ENCODE measurements at regions not wholly inside any gene's neighbourhood (a gene's known extent, or its start where the extent isn't known, plus 50 kb on each side); places are given as distances from the start of the nearest gene placed in this dataset.

GRCh38 chr13:86155756-86156155, 356.5 kb upstream of the SLITRK6 start:
- TF ChIP-seq TAF1 (IDR thresholded peaks at IDR 0.05; ENCODE audit: low read depth, low read length) (no peak), POLR2AphosphoS5 (IDR thresholded peaks at IDR 0.05; ENCODE audit: low read depth, low read length) (no peak), POLR2A (IDR thresholded peaks at IDR 0.05; ENCODE audit: low read depth, low read length) (no peak), PAX5 (IDR thresholded peaks at IDR 0.05; ENCODE audit: insufficient read depth, low read length, severe bottlenecking) (no peak), POU2F2 (IDR thresholded peaks at IDR 0.05; ENCODE audit: low read depth, low read length) (no peak), SPI1 (IDR thresholded peaks at IDR 0.05; ENCODE audit: low read depth, low read length) (no peak)

Measured in GM12891 (cell line).